SK-N-SH (cell line): ENCODE measurements at regions not wholly inside any gene's neighbourhood (a gene's known extent, or its start where the extent isn't known, plus 50 kb on each side); places are given as distances from the start of the nearest gene placed in this dataset.

ENCODE experiments used
- CTCF ChIA-PET: fragments of 300-600, 350-600 bp; formaldehyde crosslinking; extraction: SDS; loops from one replicate; lab custom pipeline; 2021; lab: Yijun Ruan, JAX
- POLR2A ChIA-PET: fragments of 350-600 bp; sonication (Branson Sonifier 250); formaldehyde crosslinking; extraction: SDS; loops from one replicate; lab custom pipeline; 2020; ENCODE audit warnings: antibody characterized with exemption, inconsistent platforms; lab: Yijun Ruan, JAX
- DNase-seq: peaks from one replicate; pipeline ENCODE4 v3.0.0; 2012
- H2AFZ ChIP-seq: fragments of 200-600 bp; sonication (generic); 2 replicates; pipeline ENCODE4 v1.8.1; 2016; ENCODE audit warnings: antibody characterized with exemption, mild to moderate bottlenecking, low read depth
- H3F3A ChIP-seq: fragments of 200-600 bp; sonication (generic); replicated peaks from 2 replicates; pipeline ENCODE3; 2016; ENCODE audit warnings: antibody characterized with exemption, mild to moderate bottlenecking; ENCODE audit not compliant: insufficient read depth
- H3K27ac ChIP-seq, 2 experiments: fragments of 200-500 bp in 1 of 2; fragments of 200-600 bp in 1 of 2; sonication (Bioruptor generic) in 1 of 2; sonication (generic), shearing (Covaris generic) in 1 of 2; 2 replicates each; pipeline versions ENCODE4 v1.5.1 to v1.6.1; 2014 to 2016; ENCODE audit warnings: low read depth in 2 of 2, inconsistent platforms in 1 of 2, low read length in 1 of 2, mild to moderate bottlenecking in 1 of 2, mixed read lengths in 1 of 2
- H3K27me3 ChIP-seq: fragments of 200-600 bp; sonication (generic), shearing (Covaris generic); 2 replicates; pipeline ENCODE4 v1.6.1; 2016; ENCODE audit warnings: mixed run types; ENCODE audit not compliant: insufficient read depth
- H3K36me3 ChIP-seq, 2 experiments: fragments of 200-500 bp in 1 of 2; fragments of 200-600 bp in 1 of 2; sonication (Bioruptor generic) in 1 of 2; sonication (generic) in 1 of 2; replicated peaks in 1 of 2; 2 replicates each; pipeline versions ENCODE3 to v1.5.1; 2014 to 2016; ENCODE audit warnings: low read length in 1 of 2, mild to moderate bottlenecking in 1 of 2; ENCODE audit not compliant: insufficient read depth in 2 of 2, control insufficient read depth in 1 of 2
- H3K4me1 ChIP-seq, 2 experiments: fragments of 200-500 bp in 1 of 2; fragments of 200-600 bp in 1 of 2; sonication (Bioruptor generic) in 1 of 2; sonication (generic), shearing (Covaris generic) in 1 of 2; 2 replicates each; pipeline versions ENCODE4 v1.5.1 to v1.6.1; 2014 to 2016; ENCODE audit warnings: low read depth in 1 of 2, low read length in 1 of 2, mixed run types in 1 of 2; ENCODE audit not compliant: insufficient read depth in 2 of 2, control insufficient read depth in 1 of 2
- H3K4me2 ChIP-seq: fragments of 200-600 bp; sonication (generic), shearing (Covaris generic); 2 replicates; pipeline ENCODE4 v1.6.1; 2017; ENCODE audit warnings: mixed run types
- H3K4me3 ChIP-seq, 2 experiments: fragments of 200-500 bp in 1 of 2; fragments of 200-600 bp in 1 of 2; sonication (Bioruptor generic) in 1 of 2; sonication (generic), shearing (Covaris generic) in 1 of 2; 2 replicates each; pipeline versions ENCODE4 v1.5.1 to v1.8.1; 2014 to 2016; ENCODE audit warnings: low read depth in 2 of 2, inconsistent platforms in 1 of 2, low read length in 1 of 2, mild to moderate bottlenecking in 1 of 2, mixed read lengths in 1 of 2, moderate library complexity in 1 of 2
- H3K79me2 ChIP-seq: fragments of 200-600 bp; sonication (generic); 2 replicates; pipeline ENCODE4 v1.8.1; 2017; ENCODE audit warnings: mild to moderate bottlenecking; ENCODE audit not compliant: insufficient read depth
- H3K9ac ChIP-seq: fragments of 200-600 bp; sonication (generic); 2 replicates; pipeline ENCODE4 v1.6.1; 2017; ENCODE audit warnings: mixed run types
- H3K9me2 ChIP-seq: fragments of 200-600 bp; sonication (generic); 2 replicates; pipeline ENCODE4 v1.6.1; 2017; ENCODE audit warnings: mixed run types
- H3K9me3 ChIP-seq: fragments of 200-600 bp; sonication (generic); 2 replicates; pipeline ENCODE4 v1.6.1; 2017; ENCODE audit warnings: mixed run types, mild to moderate bottlenecking, moderate library complexity
- H4K20me1 ChIP-seq: fragments of 200-600 bp; sonication (generic); 2 replicates; pipeline ENCODE4 v1.6.1; 2017; ENCODE audit warnings: mild to moderate bottlenecking, mixed run types; ENCODE audit not compliant: insufficient read depth
- ELF1 ChIP-seq: IDR thresholded peaks from 2 replicates; pipeline ENCODE4 v1.4.0; 2012
- EP300 ChIP-seq, 2 experiments: IDR thresholded peaks; 2 replicates each; pipeline versions ENCODE4 v1.4.0 to v1.6.1; 2012; ENCODE audit warnings: borderline replicate concordance in 1 of 2, low read depth in 1 of 2, low read length in 1 of 2
- GATA2 ChIP-seq: sonication (generic); formaldehyde crosslinking; IDR thresholded peaks from 2 replicates; pipeline ENCODE4 v1.5.0; 2020; ENCODE audit warnings: mild to moderate bottlenecking, missing genetic modification reagents
- RAD21 ChIP-seq: IDR thresholded peaks from 2 replicates; pipeline ENCODE4 v1.6.1; 2012; ENCODE audit warnings: mild to moderate bottlenecking, low read length
- RCOR1 ChIP-seq: fragments of 150-350 bp; IDR thresholded peaks from 2 replicates; pipeline ENCODE4 v1.6.1; 2017; ENCODE audit warnings: antibody characterized with exemption, low read length
- RXRA ChIP-seq: IDR thresholded peaks from 2 replicates; pipeline ENCODE4 v1.4.0; 2012; ENCODE audit warnings: low read depth, mild to moderate bottlenecking, borderline replicate concordance
- TCF12 ChIP-seq: IDR thresholded peaks from 2 replicates; pipeline ENCODE4 v1.4.0; 2012
- YY1 ChIP-seq: IDR thresholded peaks from 2 replicates; pipeline ENCODE4 v1.4.0; 2012; ENCODE audit warnings: low read depth, mild to moderate bottlenecking
- WGBS: methylation state at CpG from one replicate; pipeline ENCODE4 v1.1.6; 2017; ENCODE audit warnings: low lambda C conversion rate; 5-methylcytosine and 5-hydroxymethylcytosine counted together
- TF ChIP-seq, protein P1 (sequence below): fragments of 150-350 bp; IDR thresholded peaks from 2 replicates; pipeline ENCODE4 v1.6.1; 2016; ENCODE audit warnings: mild to moderate bottlenecking, low read depth, low read length
- TF ChIP-seq, protein P2 (sequence below): fragments of 200-600 bp; sonication (generic); IDR thresholded peaks from 2 replicates; pipeline ENCODE4 v1.6.1; 2017; ENCODE audit warnings: antibody characterized with exemption, mild to moderate bottlenecking, moderate library complexity
- TF ChIP-seq, protein P3 (sequence below): IDR thresholded peaks from 2 replicates; pipeline ENCODE4 v1.4.0; 2012; ENCODE audit warnings: low read depth
- TF ChIP-seq, protein P4 (sequence below): IDR thresholded peaks from 2 replicates; pipeline ENCODE4 v1.4.0; 2012; ENCODE audit warnings: low read depth, borderline replicate concordance

DNA sequence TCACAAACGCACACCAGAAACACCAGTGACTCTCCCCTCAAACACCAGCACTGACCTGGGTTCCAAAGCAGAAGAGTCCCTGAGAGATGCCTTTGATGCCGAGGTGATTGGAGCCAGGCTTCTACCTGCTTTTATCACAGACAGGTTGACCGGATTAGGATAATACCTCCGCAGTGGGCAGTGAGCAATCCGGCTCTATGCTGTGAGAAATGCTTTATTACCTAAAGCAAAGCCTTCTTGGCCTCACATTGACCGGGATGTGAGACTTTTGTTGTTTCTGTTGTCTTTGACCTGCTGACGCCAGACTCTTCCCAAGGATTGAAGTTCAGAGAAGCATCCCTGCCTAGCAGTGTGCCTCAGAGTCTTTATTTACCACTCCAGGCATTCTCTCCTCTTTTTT lies 320.3 kb upstream of the CLINT1 start:
- Histone ChIP-seq H3K27ac (no peak overlapping the region), H3K4me3 (no peak overlapping the region), H3K9me3 (no peaks in the 10 kb centered on the region), H3K9me2 (no peaks in the 10 kb centered on the region), H2AFZ (no peak overlapping the region), H3K9ac (no peak overlapping the region), H4K20me1 (no peaks in the 10 kb centered on the region), H3K4me1 (peaks cover 0 to 2% of the 10 kb centered on the region in 2 experiments; a peak in 1 of 4 replicates), H3K4me2 (no peak overlapping the region), H3K27me3 (no peaks in the 10 kb centered on the region), H3F3A (no peaks in the 10 kb centered on the region), H3K79me2 (no peaks in the 10 kb centered on the region), H3K36me3 (no peaks in the 10 kb centered on the region)
- TF ChIP-seq, protein P1, sequence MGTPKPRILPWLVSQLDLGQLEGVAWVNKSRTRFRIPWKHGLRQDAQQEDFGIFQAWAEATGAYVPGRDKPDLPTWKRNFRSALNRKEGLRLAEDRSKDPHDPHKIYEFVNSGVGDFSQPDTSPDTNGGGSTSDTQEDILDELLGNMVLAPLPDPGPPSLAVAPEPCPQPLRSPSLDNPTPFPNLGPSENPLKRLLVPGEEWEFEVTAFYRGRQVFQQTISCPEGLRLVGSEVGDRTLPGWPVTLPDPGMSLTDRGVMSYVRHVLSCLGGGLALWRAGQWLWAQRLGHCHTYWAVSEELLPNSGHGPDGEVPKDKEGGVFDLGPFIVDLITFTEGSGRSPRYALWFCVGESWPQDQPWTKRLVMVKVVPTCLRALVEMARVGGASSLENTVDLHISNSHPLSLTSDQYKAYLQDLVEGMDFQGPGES: no peak
- TF ChIP-seq YY1: no peak
- no peak for DNase-seq
- WGBS: 56% methylated on average over 7 of the region's 7 CpGs
- POLR2A ChIA-PET: no interaction called here
- CTCF ChIA-PET: interaction anchor here (0.9 to 1.1 kb wide), 2 partner anchors 13 to 928 kb away, joined by 4 to 8 read pairs; no protein-coding TSS in a partner anchor

DNA sequence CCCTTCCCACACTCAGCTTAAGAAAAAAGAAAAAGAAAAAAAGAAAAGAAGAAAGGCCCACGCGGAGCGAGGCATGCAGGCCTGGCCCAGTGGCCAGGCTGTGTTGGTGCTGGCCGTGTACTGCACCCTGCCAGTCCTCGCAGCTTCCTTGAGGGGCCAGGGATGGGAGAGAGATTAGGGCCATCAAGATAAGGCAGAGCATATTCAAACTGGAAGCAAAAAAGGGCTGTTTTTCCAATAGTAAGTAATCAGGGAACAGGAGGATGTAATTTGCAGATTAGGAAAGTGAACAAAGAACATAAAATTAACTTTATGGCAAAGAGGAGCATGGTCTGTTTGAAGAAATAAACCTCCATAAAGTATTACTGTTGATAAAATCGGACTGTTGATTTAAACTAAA lies 319.6 kb upstream of the CLINT1 start:
- H3K4me2 ChIP-seq: no peak overlapping the region
- no peak overlapping the region for H2AFZ ChIP-seq
- POLR2A ChIA-PET: no interaction called here
- no peaks in the 10 kb centered on the region for H3F3A ChIP-seq
- WGBS: 65% methylated on average over 6 of the region's 6 CpGs
- no peak overlapping the region for H3K9ac ChIP-seq
- peaks cover 0 to 2% of the 10 kb centered on the region in 2 experiments; a peak in 1 of 4 replicates for H3K4me1 ChIP-seq
- 0 out of 4 replicates have a peak, but pooled peaks of 1 of the 2 experiments have one; percentile 11 for TF ChIP-seq EP300 (IDR thresholded peaks at IDR 0.05; ENCODE audit: borderline replicate concordance in 1 of 2, low read depth in 1 of 2, low read length in 1 of 2)
- TF ChIP-seq, protein P2, sequence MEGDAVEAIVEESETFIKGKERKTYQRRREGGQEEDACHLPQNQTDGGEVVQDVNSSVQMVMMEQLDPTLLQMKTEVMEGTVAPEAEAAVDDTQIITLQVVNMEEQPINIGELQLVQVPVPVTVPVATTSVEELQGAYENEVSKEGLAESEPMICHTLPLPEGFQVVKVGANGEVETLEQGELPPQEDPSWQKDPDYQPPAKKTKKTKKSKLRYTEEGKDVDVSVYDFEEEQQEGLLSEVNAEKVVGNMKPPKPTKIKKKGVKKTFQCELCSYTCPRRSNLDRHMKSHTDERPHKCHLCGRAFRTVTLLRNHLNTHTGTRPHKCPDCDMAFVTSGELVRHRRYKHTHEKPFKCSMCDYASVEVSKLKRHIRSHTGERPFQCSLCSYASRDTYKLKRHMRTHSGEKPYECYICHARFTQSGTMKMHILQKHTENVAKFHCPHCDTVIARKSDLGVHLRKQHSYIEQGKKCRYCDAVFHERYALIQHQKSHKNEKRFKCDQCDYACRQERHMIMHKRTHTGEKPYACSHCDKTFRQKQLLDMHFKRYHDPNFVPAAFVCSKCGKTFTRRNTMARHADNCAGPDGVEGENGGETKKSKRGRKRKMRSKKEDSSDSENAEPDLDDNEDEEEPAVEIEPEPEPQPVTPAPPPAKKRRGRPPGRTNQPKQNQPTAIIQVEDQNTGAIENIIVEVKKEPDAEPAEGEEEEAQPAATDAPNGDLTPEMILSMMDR: no peak
- no peak for TF ChIP-seq RXRA
- TF ChIP-seq GATA2 (CRISPR knock-in tag): peak; percentile 89
- H4K20me1 ChIP-seq: no peaks in the 10 kb centered on the region
- H3K4me3 ChIP-seq: no peak overlapping the region
- no peaks in the 10 kb centered on the region for H3K27me3 ChIP-seq
- no peaks in the 10 kb centered on the region for H3K79me2 ChIP-seq
- DNase-seq: no peak
- no peak overlapping the region for H3K27ac ChIP-seq
- H3K36me3 ChIP-seq: no peaks in the 10 kb centered on the region
- H3K9me3 ChIP-seq: no peaks in the 10 kb centered on the region
- H3K9me2 ChIP-seq: no peaks in the 10 kb centered on the region
- CTCF ChIA-PET: interaction anchor here (1.1 to 4.8 kb wide), 3 partner anchors 516 to 929 kb away, joined by 3 to 67 read pairs (median 51); no protein-coding TSS in a partner anchor

DNA sequence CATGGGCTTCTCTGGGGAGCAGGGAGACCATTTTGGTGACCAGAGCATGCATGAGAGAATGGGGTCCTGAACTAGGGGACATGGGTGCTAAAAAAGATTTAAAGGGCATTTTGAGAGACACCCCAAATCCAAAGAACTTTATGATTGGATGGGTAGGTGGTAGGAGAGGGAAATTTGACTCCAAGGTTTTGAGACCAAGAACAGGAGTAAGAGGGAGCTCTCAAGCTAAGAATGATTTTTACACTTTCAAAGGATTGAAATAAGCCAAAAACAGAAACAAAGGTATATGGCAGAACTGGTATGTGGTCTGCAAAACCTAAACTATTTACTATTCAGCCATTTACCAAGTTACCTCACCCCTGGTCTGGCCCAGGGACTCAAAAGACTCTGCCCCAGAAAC lies 318.2 kb upstream of the CLINT1 start:
- CTCF ChIA-PET: interaction anchor here (0.6 to 4.8 kb wide), 9 partner anchors 11 to 955 kb away, joined by 3 to 67 read pairs (median 5); no protein-coding TSS in a partner anchor
- Histone ChIP-seq H3K27ac (no peak overlapping the region), H3K27me3 (no peaks in the 10 kb centered on the region), H3K4me1 (peaks cover 0 to 2% of the 10 kb centered on the region in 2 experiments; a peak in 1 of 4 replicates), H2AFZ (no peak overlapping the region), H3K79me2 (no peaks in the 10 kb centered on the region), H3K9me3 (no peaks in the 10 kb centered on the region), H3K4me2 (no peak overlapping the region), H3F3A (no peaks in the 10 kb centered on the region), H4K20me1 (no peaks in the 10 kb centered on the region), H3K9me2 (no peaks in the 10 kb centered on the region), H3K9ac (no peak overlapping the region), H3K4me3 (no peak overlapping the region), H3K36me3 (no peaks in the 10 kb centered on the region)
- DNase-seq: no peak
- TF ChIP-seq, protein P3, sequence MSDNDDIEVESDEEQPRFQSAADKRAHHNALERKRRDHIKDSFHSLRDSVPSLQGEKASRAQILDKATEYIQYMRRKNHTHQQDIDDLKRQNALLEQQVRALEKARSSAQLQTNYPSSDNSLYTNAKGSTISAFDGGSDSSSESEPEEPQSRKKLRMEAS: no peak
- TF ChIP-seq YY1: no peak
- TF ChIP-seq RCOR1: no peak
- TF ChIP-seq RAD21: peak; percentile 4; the same call in 1 of the 2 replicates
- TF ChIP-seq, protein P4, sequence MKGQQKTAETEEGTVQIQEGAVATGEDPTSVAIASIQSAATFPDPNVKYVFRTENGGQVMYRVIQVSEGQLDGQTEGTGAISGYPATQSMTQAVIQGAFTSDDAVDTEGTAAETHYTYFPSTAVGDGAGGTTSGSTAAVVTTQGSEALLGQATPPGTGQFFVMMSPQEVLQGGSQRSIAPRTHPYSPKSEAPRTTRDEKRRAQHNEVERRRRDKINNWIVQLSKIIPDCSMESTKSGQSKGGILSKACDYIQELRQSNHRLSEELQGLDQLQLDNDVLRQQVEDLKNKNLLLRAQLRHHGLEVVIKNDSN: no peak
- TF ChIP-seq ELF1: no peak
- TF ChIP-seq EP300 (IDR thresholded peaks at IDR 0.05; ENCODE audit: borderline replicate concordance in 1 of 2, low read depth in 1 of 2, low read length in 1 of 2): no peak
- TF ChIP-seq TCF12: no peak
- POLR2A ChIA-PET: no interaction called here
